Natural killer cell (primary cell): ENCODE measurements at regions not wholly inside any gene's neighbourhood (a gene's known extent, or its start where the extent isn't known, plus 50 kb on each side); places are given as distances from the start of the nearest gene placed in this dataset.

ENCODE experiments used
- ATAC-seq, 3 donors: fragments of 150-1000 bp in 2 of 3; fragments of 200-7000 bp in 1 of 3; cut with Tn5 transposase; 1 replicate in 1 of 3; 2 replicates in 2 of 3; pipeline ENCODE4 v1.10.0; 2021; ENCODE audit warnings: mild to moderate bottlenecking in 2 of 3, moderate library complexity in 2 of 3
- DNase-seq, 2 donors: peaks; one replicate each; pipeline versions ENCODE4 v3.0.0 to v3.0.0-alpha.2; 2013 to 2021; ENCODE audit warnings: mixed read lengths in 1 of 2
- H3K27ac ChIP-seq: one replicate; pipeline ENCODE4 v1.5.1; 2013; ENCODE audit warnings: mild to moderate bottlenecking, low read length
- H3K27me3 ChIP-seq: one replicate; pipeline ENCODE4 v1.6.1; 2013; ENCODE audit warnings: low read length; ENCODE audit not compliant: control insufficient read depth, insufficient read depth
- H3K36me3 ChIP-seq: one replicate; pipeline ENCODE4 v1.6.1; 2013; ENCODE audit warnings: low read length; ENCODE audit not compliant: control insufficient read depth, insufficient read depth
- H3K4me1 ChIP-seq: one replicate; pipeline ENCODE4 v1.6.1; 2013; ENCODE audit warnings: low read length; ENCODE audit not compliant: control insufficient read depth, insufficient read depth
- H3K4me3 ChIP-seq: one replicate; pipeline ENCODE4 v1.5.1; 2013; ENCODE audit warnings: low read length
- H3K9me3 ChIP-seq: one replicate; pipeline ENCODE4 v1.6.1; 2013; ENCODE audit warnings: low read length; ENCODE audit not compliant: control insufficient read depth, insufficient read depth
- H3K27ac Mint-ChIP-seq, 2 donors: one replicate each; pipeline ENCODE4 v1.8.0; 2022; ENCODE audit warnings: mild to moderate bottlenecking in 2 of 2, mixed read lengths in 2 of 2, moderate library complexity in 1 of 2
- H3K27me3 Mint-ChIP-seq, 2 donors: one replicate each; pipeline ENCODE4 v1.8.0; 2022; ENCODE audit warnings: low read depth in 2 of 2, mixed read lengths in 2 of 2
- H3K36me3 Mint-ChIP-seq: one replicate; pipeline ENCODE4 v1.8.0; 2022; ENCODE audit warnings: mixed read lengths
- H3K4me1 Mint-ChIP-seq, 2 donors: one replicate each; pipeline ENCODE4 v1.8.0; 2022; ENCODE audit warnings: mixed read lengths in 2 of 2
- H3K4me3 Mint-ChIP-seq: one replicate; pipeline ENCODE4 v1.8.0; 2022; ENCODE audit warnings: mild to moderate bottlenecking, moderate library complexity, mixed read lengths
- H3K9me3 Mint-ChIP-seq, 2 donors: one replicate each; pipeline ENCODE4 v1.8.0; 2022; ENCODE audit warnings: mixed read lengths in 2 of 2
- WGBS: methylation state at CpG from one replicate; pipeline ENCODE4 v1.1.7; 2013; ENCODE audit warnings: missing lambda C conversion rate; ENCODE audit not compliant: insufficient coverage; 5-methylcytosine and 5-hydroxymethylcytosine counted together
- intact Hi-C: fragments of 100-400 bp; cut with micrococcal nuclease; formaldehyde crosslinking; loops from one replicate; pipeline ENCODE4 v1.14.2; 2022
- TF ChIP-seq, protein P1 (sequence below): fragments of 200-600 bp; IDR thresholded peaks from one replicate; pipeline ENCODE4 v1.8.0; 2022; ENCODE audit warnings: antibody characterized with exemption

DNA sequence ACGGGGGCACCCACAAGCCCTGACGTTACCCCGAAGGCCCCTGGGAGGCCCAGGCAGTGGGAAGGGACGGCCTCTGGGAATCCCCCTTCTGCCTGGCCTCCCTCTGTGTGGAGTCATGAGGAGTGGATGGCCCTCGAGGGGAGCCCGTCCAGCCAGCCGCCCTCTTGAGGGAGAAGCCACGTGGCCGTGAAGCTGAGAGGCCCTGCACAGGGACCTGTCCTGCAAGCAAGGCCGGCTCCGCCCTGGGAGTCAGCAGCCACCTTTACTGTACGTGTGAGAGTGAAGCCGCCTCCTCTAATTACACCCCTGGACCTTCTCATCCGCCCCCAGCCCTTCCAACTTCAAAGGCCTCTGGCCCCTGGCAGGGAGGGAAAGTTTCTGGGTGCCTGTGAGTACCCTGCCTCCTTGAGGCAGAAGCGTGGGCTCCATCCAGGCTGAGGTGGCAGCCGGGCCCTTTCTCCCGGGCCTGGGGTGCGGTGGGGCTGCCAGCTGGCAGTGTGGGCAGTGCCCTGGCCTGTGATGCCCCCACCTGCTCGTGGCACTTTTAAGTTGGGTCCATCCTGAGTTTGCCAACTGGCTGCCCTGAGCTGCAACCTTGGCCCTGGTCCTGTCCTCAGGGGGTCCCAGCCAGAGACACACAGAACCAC is 55.9 kb upstream of the EGFL7 start:
- Histone ChIP-seq H3K27me3 (no peaks in the 10 kb centered on the region), H3K9me3 (no peaks in the 10 kb centered on the region), H3K4me1 (peaks cover 31% of the 10 kb centered on the region), H3K27ac (no peak overlapping the region), H3K4me3 (no peak overlapping the region), H3K36me3 (no peaks in the 10 kb centered on the region)
- DNase-seq (no peak), ATAC-seq (no peak)
- Mint-ChIP-seq H3K9me3 (no peaks in the 10 kb centered on the region), H3K36me3 (no peaks in the 10 kb centered on the region), H3K27me3 (peaks cover 0 to 4% of the 10 kb centered on the region in 2 donors), H3K27ac (no peak overlapping the region), H3K4me1 (peaks cover 6 to 17% of the 10 kb centered on the region in 2 donors), H3K4me3 (no peak overlapping the region)
- intact Hi-C loops, result no loop called here
- TF ChIP-seq, protein P1, sequence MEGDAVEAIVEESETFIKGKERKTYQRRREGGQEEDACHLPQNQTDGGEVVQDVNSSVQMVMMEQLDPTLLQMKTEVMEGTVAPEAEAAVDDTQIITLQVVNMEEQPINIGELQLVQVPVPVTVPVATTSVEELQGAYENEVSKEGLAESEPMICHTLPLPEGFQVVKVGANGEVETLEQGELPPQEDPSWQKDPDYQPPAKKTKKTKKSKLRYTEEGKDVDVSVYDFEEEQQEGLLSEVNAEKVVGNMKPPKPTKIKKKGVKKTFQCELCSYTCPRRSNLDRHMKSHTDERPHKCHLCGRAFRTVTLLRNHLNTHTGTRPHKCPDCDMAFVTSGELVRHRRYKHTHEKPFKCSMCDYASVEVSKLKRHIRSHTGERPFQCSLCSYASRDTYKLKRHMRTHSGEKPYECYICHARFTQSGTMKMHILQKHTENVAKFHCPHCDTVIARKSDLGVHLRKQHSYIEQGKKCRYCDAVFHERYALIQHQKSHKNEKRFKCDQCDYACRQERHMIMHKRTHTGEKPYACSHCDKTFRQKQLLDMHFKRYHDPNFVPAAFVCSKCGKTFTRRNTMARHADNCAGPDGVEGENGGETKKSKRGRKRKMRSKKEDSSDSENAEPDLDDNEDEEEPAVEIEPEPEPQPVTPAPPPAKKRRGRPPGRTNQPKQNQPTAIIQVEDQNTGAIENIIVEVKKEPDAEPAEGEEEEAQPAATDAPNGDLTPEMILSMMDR, result no peak
- 80% methylated on average over 19 of the region's 19 CpGs for WGBS

DNA sequence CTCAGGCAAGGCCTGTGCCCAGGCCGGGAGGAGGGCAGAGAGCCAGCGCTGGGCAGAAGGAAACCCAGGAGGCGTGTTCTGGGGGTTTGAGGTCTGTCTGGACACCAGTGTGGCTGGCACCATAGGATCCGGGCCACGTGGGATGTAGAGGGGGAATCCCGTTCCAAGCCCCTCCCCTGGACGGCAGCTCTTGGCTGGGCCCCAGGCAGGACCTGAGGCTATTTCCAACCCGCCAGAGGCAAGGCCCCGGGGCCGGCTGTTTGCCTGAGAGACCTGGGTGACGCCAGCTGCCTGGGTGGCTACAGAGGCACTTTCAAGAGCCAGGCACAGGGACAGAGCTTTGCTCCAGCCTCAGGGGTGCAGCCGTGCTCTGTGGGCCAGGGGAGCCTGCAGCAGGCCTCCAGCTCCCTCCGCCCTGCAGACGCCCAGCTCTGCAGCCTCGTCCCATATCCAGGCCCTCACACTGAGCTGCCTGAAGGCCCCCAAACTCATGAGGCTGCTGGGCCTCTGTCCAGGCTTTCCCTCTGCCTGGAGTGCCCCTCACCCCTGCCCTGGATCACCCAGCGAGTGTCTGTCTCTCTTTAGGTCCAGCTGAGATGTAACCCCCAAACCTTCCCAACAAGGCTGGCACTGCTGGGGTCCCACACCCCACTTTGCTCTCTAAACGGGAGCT is 56.6 kb upstream of the EGFL7 start:
- peaks cover 31% of the 10 kb centered on the region for H3K4me1 ChIP-seq
- no peaks in the 10 kb centered on the region for H3K27me3 ChIP-seq
- intact Hi-C loops, result no loop called here
- 87% methylated on average over 17 of the region's 17 CpGs for WGBS
- Mint-ChIP-seq H3K9me3 (no peaks in the 10 kb centered on the region), H3K4me1 (peaks cover 6 to 17% of the 10 kb centered on the region in 2 donors), H3K36me3 (no peaks in the 10 kb centered on the region), H3K27ac (no peak overlapping the region), H3K4me3 (no peak overlapping the region), H3K27me3 (peaks cover 0 to 4% of the 10 kb centered on the region in 2 donors)
- no peaks in the 10 kb centered on the region for H3K9me3 ChIP-seq
- DNase-seq, result no peak
- TF ChIP-seq, protein P1, result no peak
- H3K36me3 ChIP-seq, result no peaks in the 10 kb centered on the region
- H3K4me3 ChIP-seq, result no peak overlapping the region
- H3K27ac ChIP-seq, result no peak overlapping the region
- no peak for ATAC-seq

DNA sequence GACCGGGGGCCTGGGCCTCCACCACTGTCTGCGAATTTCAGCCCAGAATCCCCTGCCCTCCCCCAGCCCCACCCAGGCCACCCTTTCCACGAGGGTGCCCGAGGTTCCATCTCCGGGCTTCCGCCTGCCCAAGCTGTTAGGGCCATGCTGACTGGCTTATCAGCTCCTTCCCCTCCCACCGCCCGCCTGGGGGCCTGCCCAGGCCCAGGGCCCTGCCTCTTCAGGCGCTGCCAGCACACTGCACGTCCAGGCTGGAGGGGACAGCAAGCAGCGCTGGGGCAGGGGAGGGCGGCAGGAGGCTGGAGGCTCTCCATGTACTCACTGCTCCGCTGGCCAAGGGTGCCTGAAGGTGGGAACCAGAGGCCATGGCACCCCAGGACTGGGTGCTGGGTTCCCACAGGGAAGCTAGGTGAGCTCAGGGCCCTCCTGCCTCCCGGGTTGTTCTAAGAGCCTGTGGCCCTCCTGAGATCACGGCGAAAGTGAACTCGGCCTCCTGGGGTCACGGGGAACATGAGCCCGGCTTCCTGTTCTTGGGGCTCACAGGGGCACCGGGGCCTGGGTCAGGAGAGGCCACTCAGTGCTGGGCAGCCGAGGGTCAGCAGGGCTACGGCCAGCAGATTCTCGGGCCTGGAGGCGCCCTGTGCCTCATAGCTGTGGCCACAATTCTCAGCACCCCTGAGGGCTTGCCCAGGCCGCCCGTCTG is 57.7 kb upstream of the EGFL7 start:
- DNase-seq (no peak), ATAC-seq (no peak)
- Histone ChIP-seq H3K36me3 (no peaks in the 10 kb centered on the region), H3K27me3 (no peaks in the 10 kb centered on the region), H3K4me3 (no peak overlapping the region), H3K9me3 (no peaks in the 10 kb centered on the region), H3K4me1 (peaks cover 31% of the 10 kb centered on the region), H3K27ac (no peak overlapping the region)
- no peaks in the 10 kb centered on the region for H3K9me3 Mint-ChIP-seq
- H3K27ac Mint-ChIP-seq, result no peak overlapping the region
- TF ChIP-seq, protein P1, result no peak
- no peak overlapping the region for H3K4me3 Mint-ChIP-seq
- intact Hi-C loops, result no loop called here
- H3K4me1 Mint-ChIP-seq, result peaks cover 10 to 23% of the 10 kb centered on the region in 2 donors
- H3K36me3 Mint-ChIP-seq, result no peaks in the 10 kb centered on the region
- WGBS, result 93% methylated on average over 26 of the region's 26 CpGs
- peaks cover 0 to 4% of the 10 kb centered on the region in 2 donors for H3K27me3 Mint-ChIP-seq
